Right forelimb (tissue), 1 donor: ENCODE measurements at regions not wholly inside any gene's neighbourhood (a gene's known extent, or its start where the extent isn't known, plus 50 kb on each side); places are given as distances from the start of the nearest gene placed in this dataset.
"Not testable (repeated sequence)": the region's sequence is repeated elsewhere in the genome, so short reads cannot be mapped to it uniquely, and the experiment has no call there.

ENCODE experiments used
- DNase-seq: peaks from one replicate; pipeline ENCODE4 v3.0.0-alpha.2; 2018

DNA sequence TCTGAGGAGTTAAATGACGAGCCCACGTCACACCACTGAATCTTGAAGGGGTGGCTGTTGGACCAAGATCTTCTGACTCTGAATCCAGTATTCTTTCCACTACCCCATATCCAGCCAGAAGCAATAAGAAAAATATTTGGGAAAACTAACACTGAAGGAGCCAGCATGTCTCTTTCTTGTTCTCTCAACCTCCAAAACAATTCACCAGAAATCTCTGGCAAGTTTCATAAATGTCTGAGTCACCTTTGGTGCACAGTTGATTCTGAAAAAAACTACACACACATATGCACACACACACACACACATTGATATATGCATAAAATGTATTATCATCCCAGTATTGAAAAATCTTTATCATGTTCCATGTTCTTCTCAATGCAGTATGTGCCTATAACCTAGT, 104.3 kb upstream of the BLID start:
- DNase-seq: no peak

GRCh38 chr11:122219791-122220190, 103.8 kb upstream of the BLID start:
- DNase-seq: no peak

DNA sequence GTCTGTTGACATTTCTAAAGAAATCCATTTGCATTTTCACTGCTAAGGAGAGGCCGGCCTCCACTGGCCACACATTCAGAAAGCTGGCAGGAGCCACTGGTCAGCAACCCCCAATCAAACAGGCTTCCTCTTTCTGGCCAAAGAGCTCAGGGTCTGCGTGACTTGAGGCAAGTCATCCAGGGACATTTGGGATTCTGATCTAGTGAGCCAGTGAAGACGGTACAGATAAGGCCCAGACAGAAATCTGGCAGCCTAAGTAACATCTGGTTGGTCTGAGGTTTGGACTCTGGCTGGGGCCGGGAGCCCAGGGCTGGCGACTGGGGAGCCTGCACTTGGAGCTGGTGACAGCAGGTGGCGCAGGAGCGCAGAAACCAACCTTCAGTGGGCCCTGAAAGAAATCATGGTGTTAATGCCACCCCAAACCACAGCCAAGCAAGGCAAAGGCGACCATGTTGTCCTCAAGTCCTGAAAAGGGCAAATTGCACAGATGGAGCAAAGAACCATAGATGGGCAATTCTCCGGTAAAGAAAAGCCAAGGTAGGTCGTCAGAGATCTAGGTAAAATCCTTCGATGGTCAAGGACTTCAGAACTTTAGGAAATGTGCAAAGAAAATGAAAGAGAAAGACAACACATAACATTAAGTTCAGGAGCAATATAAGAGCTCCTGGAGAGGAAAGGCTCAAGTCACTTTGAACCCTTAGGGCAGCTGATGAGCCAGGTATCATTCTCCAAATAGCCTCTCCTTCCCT, 99.4 kb upstream of the BLID start:
- DNase-seq: peak; percentile 85

DNA sequence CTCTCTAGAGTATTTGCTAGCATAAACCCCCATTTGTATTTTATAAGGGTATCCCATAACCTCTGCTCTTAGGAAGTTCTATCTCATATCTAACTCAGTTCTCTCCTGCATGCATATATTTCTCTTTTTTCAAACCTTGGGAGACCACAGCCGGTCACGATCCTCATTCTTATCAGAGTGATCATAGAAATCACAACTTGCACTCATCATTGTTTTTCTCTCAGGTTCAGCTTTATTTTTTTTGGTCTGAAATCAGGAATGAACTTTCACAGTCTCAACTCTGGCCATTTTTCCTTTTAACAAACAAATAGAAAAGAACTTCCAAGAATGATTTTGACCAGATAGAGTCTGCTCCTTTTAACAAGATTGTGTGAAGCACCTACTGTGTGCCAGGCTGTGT, 98.6 kb upstream of the BLID start:
- DNase-seq: no peak

- no peak for DNase-seq
These were observed 98.1 kb upstream of the BLID start for GRCh38 chr11:122214080-122214479.

DNA sequence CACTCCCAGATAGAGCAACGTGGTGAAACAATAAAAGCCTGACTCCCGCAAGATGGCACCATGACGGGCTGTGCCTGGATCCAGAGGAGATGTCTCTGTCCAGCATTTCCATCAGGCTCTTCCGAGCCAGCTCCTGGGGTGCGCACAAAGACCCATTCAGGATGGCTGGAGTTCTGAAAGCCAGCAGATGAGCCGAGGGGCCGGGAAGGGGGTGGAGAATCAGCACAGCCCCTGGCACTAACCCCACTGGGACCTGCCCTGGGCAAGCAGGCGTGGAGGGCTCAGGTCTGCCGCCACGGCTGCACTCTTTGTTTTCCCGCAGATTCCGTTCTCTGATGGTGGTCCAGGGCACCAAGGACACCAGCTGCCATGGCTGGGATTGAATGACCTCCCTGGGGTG, 97.2 kb upstream of the BLID start:
- DNase-seq: no peak

DNA sequence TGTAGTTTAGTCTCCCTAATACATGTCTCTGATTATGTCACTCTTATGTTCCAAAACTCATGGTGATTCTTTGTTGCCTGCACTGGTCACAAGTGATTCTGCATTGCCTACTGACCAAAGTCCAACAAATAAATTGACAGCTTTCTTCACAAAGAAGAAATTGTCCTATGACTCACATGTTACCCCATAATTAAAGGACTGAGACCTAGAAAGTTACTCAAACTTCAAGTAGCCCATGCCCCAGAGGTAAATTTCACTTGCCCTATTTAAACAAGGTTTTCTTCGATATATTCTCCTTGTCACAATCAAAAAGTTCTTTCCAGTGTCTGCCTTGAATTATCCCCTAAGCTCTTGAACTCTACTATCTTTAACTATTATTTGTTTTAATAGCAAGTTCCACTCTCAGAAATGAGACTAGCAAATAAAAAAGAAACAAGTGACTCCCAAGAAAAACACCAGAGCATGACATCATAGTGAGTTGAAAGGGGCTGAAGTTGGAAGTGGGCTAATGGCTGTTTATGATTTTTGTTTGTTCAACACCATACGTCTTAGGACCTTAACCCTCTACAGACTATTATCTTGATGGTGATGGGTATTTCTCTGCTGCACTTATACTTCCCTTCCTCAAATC, 94.5 kb upstream of the BLID start:
- DNase-seq: no peak

DNA sequence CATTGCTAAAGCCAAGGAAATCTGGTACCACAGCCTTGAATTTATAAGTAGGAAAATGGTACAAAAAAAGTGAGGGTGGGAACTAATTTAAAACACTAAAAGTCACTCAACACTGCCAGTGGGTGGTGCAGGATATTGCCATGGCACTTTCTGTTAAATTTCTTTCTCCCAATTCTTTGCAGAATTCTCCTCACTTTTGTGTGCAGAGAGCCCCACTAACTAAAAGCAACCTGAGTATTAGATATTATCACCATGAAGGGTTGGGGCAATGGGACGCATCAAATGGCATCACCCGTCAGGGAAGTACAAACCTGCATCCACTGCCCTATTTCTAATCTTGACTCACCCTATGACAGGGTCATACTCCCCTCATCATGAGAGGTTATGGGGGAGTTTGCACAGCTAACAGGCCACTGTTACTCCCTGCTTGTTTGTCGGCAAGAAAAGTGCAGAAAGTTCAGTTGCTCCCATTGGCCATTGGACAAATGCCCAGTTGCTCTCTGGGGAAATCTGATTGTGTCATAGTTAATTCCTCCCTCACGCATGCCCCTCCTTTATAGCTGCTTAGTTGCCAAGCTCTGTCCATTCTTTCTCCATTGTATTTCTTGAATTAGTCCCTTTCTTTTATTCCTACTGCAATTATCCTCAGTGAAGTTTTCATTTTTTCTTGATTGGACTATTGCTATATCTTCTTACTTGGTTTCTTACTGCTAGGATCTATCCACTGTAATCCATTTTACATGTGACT, 93.8 kb upstream of the BLID start:
- peak; percentile 61 for DNase-seq

GRCh38 chr11:122207921-122208764, 92.1 kb upstream of the BLID start:
- no peak for DNase-seq

- peak; percentile 72 for DNase-seq
These were observed 91.5 kb upstream of the BLID start for GRCh38 chr11:122207505-122207904.

DNA sequence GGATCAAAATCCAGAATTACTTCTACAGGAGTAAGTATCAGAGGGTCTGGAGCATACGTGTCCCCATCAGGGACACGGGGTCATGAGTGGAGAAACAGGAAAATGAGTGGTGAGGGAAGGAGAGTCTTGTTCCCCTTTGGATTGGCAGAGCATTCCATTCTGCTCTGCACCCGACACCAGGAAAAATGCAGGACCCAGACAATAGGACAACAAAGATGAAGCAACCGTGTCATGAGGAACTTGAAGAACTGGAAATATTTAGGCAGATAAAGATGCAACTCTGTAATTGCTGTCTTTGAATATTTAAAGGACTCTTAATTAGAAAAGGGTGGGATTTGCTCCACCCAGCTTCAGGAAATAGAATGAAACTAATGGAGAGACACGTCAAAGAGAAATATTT, 89.0 kb upstream of the BLID start:
- no peak for DNase-seq

GRCh38 chr11:122204206-122204605, 88.2 kb upstream of the BLID start:
- DNase-seq: no peak

DNA sequence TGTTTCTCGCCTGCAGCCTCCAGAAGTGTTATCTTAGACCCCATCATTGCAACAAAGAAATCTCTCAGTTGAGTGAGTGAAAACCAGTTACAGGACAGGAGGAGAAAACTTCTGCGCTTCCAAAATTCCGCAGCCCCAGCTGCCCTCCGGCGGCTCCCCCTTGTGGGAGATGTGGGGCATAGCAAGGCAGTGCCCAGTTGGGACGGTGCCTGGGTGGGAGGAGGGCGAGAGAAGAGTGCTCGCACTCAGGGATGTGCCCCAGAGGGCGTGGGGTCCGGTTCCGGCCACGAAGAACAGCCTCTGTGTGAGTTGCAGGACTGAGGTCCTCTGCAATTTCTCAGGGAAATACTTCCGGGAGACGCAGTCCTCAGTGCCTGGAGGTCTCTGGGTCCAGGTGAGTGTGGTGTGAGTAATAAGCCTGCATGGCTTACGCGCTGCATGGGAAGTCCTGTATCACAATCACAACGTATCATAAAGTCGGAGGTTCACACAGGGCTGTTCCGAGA, 87.0 kb upstream of the BLID start:
- DNase-seq: peak; percentile 92

- DNase-seq: peak; percentile 67
These were observed 86.3 kb upstream of the BLID start for GRCh38 chr11:122202161-122202950.

GRCh38 chr11:122201106-122201505, 85.1 kb upstream of the BLID start:
- DNase-seq: no peak

DNA sequence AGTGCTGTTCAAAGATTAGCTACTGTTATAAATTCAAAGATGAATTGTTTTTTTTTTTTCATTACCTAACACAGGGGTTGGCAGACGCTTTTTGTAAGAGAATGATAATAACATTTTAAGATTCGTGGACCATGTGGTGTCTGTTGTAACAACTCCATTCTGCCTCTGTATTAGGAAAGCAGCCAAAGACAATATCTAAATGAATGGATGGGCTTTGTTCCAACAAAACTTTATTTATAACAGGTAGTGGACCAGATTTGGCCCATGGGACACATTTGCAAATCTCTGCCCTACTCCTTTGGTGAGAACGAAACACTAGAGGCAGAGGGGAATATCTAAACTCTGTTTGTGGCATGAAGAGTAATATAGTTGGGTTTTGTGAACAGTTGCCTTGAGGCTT, 83.6 kb upstream of the BLID start:
- DNase-seq: no peak

GRCh38 chr11:122198291-122198983, 82.4 kb upstream of the BLID start:
- DNase-seq: no peak

GRCh38 chr11:122197066-122197987, 81.3 kb upstream of the BLID start:
- no peak for DNase-seq

DNA sequence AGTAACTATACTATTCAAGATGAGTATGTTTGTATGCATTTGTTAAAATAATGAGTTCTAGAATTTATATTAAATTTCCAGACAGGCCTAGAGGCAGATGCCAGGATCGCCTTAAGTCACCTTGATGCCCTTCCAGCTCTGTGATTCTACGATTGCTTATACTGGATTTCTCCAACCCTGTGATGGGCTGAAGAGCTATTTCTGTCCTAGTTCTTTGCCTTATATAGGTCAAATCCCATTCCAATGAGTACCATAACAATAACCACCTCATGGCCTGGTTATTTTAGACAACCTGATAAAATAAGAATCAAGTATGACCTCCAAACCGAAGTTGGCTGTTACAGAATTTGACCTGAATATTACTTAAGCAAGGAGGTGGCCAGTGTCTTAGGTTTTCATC, 79.8 kb upstream of the BLID start:
- no peak for DNase-seq

DNA sequence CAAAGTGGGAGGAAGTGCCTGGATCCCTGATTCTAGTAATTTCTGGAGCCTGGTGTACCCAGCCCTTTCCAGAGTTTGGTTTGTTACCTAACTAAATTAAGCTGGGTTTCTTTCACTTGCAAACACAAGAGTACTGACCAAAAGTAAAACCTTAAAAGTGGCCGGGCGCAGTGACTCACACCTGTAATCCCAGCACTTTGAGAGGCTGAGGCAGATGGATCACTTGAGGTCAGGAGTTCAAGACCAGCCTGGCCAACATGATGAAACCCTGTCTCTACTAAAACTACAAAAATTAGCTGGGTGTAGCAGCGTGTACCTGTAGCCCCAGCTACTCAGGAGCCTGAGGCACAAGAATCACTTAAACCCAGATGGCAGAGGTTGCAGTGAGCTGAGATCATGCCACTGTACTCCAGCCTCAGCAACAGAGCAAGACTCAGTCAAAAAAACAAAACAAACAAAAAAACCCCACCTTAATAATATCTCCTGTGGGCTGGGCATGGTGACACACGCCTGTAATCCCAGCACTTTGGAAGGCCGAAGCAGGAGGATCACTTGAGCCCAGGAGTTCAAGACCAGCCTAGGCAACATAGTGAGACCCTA, 78.0 kb upstream of the BLID start:
- not testable (repeated sequence) for DNase-seq
